ENCODE measurements at regions not wholly inside any gene's neighbourhood (a gene's known extent, or its start where the extent isn't known, plus 50 kb on each side); places are given as distances from the start of the nearest gene placed in this dataset.

DNA sequence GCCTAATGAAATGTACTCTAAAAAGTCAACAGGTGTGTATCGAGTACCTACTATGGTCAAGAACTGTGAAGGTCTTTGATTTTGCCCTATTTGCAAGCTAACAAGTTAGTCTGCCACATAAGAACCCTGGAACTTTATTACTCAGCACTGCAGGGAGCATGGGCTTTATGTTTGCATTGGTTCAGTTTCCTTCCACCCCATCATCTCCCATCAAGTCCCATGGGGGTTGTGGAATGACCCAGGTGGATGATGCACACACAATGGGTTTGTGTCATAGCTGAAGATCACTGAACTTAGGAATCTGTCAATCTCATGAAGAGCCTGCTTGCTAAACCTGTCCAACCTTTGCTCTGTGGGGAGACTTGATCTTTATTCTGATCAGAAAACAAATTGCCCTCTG is 265.5 kb downstream of the RPRM start:
- no peaks in the 10 kb centered on the region for H3K36me3 ChIP-seq (ENCODE audit: control insufficient read depth, insufficient read depth, low read length)
- no peak for TF ChIP-seq SIN3A (IDR thresholded peaks at IDR 0.05; ENCODE audit: borderline replicate concordance, insufficient read depth, low read depth, low read length)
- TF ChIP-seq, protein P1, sequence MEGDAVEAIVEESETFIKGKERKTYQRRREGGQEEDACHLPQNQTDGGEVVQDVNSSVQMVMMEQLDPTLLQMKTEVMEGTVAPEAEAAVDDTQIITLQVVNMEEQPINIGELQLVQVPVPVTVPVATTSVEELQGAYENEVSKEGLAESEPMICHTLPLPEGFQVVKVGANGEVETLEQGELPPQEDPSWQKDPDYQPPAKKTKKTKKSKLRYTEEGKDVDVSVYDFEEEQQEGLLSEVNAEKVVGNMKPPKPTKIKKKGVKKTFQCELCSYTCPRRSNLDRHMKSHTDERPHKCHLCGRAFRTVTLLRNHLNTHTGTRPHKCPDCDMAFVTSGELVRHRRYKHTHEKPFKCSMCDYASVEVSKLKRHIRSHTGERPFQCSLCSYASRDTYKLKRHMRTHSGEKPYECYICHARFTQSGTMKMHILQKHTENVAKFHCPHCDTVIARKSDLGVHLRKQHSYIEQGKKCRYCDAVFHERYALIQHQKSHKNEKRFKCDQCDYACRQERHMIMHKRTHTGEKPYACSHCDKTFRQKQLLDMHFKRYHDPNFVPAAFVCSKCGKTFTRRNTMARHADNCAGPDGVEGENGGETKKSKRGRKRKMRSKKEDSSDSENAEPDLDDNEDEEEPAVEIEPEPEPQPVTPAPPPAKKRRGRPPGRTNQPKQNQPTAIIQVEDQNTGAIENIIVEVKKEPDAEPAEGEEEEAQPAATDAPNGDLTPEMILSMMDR (IDR thresholded peaks at IDR 0.05) = no peak
- no peak for TF ChIP-seq POLR2AphosphoS5 (IDR thresholded peaks at IDR 0.05; ENCODE audit: low read depth, low read length)
- TF ChIP-seq TCF7L2 (IDR thresholded peaks at IDR 0.05; ENCODE audit: low read depth, low read length) = no peak
- TF ChIP-seq, protein P2, sequence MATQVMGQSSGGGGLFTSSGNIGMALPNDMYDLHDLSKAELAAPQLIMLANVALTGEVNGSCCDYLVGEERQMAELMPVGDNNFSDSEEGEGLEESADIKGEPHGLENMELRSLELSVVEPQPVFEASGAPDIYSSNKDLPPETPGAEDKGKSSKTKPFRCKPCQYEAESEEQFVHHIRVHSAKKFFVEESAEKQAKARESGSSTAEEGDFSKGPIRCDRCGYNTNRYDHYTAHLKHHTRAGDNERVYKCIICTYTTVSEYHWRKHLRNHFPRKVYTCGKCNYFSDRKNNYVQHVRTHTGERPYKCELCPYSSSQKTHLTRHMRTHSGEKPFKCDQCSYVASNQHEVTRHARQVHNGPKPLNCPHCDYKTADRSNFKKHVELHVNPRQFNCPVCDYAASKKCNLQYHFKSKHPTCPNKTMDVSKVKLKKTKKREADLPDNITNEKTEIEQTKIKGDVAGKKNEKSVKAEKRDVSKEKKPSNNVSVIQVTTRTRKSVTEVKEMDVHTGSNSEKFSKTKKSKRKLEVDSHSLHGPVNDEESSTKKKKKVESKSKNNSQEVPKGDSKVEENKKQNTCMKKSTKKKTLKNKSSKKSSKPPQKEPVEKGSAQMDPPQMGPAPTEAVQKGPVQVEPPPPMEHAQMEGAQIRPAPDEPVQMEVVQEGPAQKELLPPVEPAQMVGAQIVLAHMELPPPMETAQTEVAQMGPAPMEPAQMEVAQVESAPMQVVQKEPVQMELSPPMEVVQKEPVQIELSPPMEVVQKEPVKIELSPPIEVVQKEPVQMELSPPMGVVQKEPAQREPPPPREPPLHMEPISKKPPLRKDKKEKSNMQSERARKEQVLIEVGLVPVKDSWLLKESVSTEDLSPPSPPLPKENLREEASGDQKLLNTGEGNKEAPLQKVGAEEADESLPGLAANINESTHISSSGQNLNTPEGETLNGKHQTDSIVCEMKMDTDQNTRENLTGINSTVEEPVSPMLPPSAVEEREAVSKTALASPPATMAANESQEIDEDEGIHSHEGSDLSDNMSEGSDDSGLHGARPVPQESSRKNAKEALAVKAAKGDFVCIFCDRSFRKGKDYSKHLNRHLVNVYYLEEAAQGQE (IDR thresholded peaks at IDR 0.05; ENCODE audit: insufficient read depth in 1 of 2, low read depth in 2 of 2, low read length in 1 of 2) = no peak
- H3K9me3 ChIP-seq (ENCODE audit: control insufficient read depth, insufficient read depth, low read depth, low read length) = no peaks in the 10 kb centered on the region
- in situ Hi-C loops (cut with HindIII; ENCODE audit: low pct_unique_long_range_greater_than_20kb, low sequenced_read_pairs) (no loop called here), intact Hi-C loops (cut with micrococcal nuclease; ENCODE audit: unreplicated experiment) (no loop called here)
- no peak overlapping the region for H3K4me3 ChIP-seq (ENCODE audit: low read depth in 2 of 2, low read length in 2 of 2)
- no TSS peak for BruUV-seq (replicated peaks)
- H3K27ac ChIP-seq (ENCODE audit: low read length) = no peak overlapping the region
- ATAC-seq = no peak
- ChIA-PET POLR2A (no interaction called here), CTCF (no interaction called here)
- DNase-seq (ENCODE audit: low read depth, low spot score) = no peak
- H3K27me3 ChIP-seq (ENCODE audit: control insufficient read depth, insufficient read depth, low read length) = no peaks in the 10 kb centered on the region
- H3K4me1 ChIP-seq (ENCODE audit: control insufficient read depth, insufficient read depth, low read length) = no peaks in the 10 kb centered on the region

DNA sequence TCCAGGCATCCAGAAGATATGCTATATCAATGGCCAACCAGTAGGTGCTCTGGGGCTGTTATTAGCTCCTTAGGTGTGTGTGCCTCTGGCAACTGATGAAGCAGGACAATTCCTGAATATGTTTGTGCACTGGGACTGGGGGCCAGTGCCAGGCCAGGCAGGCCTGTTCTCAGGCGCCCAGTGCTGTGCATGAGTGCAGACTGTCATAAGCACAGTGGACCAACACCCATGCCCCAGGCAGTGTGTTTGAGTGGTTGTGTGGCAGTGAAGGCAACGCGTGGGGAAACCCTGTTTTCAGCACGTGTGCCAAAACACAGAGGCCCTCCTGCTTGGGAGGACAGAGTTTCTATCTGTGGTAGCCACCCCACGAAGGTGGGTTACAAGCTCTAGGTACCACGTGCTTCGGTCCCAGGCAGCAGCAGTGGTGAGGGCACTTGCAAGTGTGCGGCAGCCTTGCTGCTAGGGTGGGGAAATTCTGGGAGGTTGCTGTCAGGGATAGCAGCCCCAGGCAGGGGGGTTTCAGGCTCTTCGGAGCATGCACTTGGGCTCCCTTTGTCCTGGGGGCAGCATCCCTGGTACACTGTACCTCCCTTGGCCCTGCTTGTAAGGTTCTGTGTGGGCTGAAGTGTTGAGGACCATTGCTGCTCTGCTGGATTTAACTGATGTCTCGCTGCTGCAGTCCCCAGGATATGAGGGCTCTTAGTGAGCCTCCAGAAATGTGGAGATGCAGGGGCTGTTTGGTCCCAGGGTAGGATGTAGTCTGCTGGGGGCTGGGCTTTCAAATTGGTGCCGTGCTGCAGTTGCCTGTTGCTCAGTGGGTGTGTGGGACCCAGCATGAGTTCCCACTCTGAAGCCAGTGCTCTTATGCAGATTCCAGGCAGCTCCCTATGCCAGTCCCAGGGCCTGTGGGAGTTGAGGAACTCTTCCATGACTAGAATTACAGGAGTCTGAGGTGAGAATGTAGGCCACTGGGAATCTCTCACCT is 280.9 kb downstream of the RPRM start:
- Histone ChIP-seq H3K9me3 (ENCODE audit: control insufficient read depth, insufficient read depth, low read depth, low read length) (no peaks in the 10 kb centered on the region), H3K4me3 (ENCODE audit: low read depth in 2 of 2, low read length in 2 of 2) (no peak overlapping the region), H3K27me3 (ENCODE audit: control insufficient read depth, insufficient read depth, low read length) (no peaks in the 10 kb centered on the region), H3K4me1 (ENCODE audit: control insufficient read depth, insufficient read depth, low read length) (no peaks in the 10 kb centered on the region), H3K27ac (ENCODE audit: low read length) (no peak overlapping the region), H3K36me3 (ENCODE audit: control insufficient read depth, insufficient read depth, low read length) (no peaks in the 10 kb centered on the region)
- ATAC-seq (no peak), DNase-seq (ENCODE audit: low read depth, low spot score) (no peak)
- in situ Hi-C loops (cut with HindIII; ENCODE audit: low pct_unique_long_range_greater_than_20kb, low sequenced_read_pairs) (no loop called here), intact Hi-C loops (cut with micrococcal nuclease; ENCODE audit: unreplicated experiment) (no loop called here)
- POLR2A ChIA-PET = no interaction called here
- TF ChIP-seq POLR2AphosphoS5 (IDR thresholded peaks at IDR 0.05; ENCODE audit: low read depth, low read length) = no peak
- no TSS peak for BruUV-seq (replicated peaks)
- CTCF ChIA-PET = no interaction called here

All from Panc1 (cell line).